Activated CD8-positive, alpha-beta memory T cell treated with anti-CD3 and anti-CD28 coated beads, Interleukin-2, amount 50 U/mL, for 1 hour (primary cell): ENCODE measurements at regions not wholly inside any gene's neighbourhood (a gene's known extent, or its start where the extent isn't known, plus 50 kb on each side); places are given as distances from the start of the nearest gene placed in this dataset.

ENCODE experiments used
- DNase-seq: peaks from one replicate; pipeline ENCODE4 v3.0.0-alpha.2; 2020; ENCODE audit errors: extremely low read depth

DNA sequence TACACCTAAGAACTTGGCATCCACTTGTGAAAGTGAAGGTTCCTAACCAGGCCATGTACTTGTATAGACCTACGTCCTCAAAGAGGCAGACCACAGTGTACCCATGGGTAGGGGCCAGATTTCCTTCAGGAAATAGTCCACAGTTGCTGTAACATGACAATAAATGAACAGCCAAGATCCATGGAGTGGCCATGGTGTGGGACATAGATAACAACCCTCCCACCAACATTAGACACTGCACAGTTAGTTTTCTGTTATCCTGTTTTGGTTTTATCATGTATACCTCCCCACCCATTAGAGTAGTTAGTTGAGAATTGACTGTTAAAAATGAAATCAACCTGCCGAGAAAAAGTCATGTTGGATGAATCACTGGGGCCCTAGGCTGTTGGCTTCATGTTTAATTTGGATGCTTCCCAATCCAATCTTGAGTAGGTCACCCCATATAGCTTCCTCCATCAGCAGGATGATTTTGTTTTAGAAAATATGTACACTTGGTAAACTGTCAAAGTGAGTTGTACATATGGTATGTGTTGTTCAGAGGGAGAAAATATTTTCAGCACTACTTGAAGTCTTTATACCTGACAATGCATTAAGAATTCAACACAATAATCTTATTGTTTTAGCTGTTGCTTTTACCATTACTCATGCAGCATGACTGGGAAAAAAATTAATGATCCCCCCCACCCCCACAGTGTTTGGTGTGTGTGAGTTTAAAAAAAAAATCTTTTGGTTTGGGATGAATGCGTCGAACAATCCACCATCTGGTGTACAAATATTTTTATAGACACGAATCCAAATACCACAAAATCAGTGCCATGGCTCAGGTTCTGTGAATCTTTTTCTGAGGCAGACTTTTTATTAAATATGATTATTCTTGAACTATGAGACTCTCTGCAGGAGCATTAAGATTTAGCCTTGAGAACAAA lies 88.3 kb upstream of the ARHGAP29 start:
- DNase-seq, result no peak

DNA sequence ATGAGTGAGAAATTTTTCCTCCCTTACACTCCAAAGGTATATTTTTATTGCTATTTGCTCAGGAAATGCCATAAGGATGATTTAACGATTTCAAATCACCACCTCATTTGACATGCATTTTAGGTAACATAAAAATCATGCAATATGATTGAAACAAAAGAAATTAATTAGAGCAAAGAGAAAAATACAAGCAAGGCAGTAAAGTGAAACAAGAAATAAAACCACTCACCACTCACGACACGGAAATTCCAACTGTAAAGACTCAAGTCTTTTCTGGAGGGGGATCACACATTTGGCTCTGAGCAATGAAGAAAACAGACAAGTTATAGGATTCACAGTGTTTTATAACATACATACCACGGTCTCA lies 86.8 kb upstream of the ARHGAP29 start:
- no peak for DNase-seq

GRCh38 chr1:94323311-94324177 lies 86.2 kb upstream of the ARHGAP29 start:
- DNase-seq, result no peak

DNA sequence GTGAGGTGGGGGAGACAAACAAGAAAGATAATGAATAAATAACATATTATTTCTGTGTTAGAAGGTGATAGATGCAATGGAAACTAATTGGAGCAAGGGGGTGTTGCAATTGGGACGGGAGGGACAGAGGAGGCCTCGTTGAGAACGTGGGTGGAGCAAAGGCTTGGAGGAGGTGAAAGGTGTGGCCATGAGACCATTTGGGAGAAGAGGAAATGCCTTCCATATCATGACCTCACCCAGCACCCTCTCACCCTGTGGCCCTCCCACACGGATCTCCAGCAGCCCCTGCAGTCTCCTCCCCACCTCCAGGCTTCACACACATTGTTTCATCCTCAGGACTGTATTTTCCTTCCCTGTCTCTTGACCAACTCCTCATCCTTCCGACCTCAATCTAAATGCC lies 85.3 kb upstream of the ARHGAP29 start:
- no peak for DNase-seq

GRCh38 chr1:94321662-94322061 lies 84.3 kb upstream of the ARHGAP29 start:
- no peak for DNase-seq

DNA sequence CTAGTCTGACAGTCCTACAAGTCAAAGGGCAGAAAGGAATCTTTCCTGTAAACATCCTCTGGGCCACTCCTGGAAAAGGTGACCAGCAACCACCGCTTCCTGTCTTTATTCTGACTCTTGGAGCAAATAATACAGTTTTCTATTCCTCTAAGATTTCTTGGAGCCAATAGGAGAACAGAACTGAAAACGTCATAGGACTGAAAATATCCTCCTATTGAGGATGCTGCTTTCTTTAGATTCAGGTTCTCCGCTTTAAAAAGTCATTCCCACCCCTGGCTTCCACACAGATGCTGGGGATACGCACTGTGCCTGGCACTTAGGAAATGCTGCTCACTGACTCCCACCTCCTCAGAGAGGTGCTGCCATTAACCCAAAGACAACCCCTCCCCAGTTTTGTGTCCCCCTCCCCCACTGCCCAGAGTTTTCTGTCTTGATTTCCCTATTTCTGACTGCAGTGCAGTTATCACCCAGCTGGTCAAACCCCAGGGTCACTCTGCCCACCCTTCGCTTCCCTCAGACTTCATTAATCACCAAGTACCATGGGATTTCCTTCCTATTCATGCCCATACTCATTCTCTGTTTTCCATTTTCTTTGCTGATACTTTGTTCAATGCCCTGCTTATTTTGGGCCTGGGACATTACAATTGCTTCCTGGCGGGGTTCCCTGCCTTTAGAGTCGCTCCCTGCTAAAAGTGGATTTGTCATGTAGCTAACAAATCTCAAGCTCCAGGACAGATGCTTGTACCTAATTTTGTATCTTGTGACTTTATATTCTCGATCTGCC lies 82.1 kb upstream of the ARHGAP29 start:
- DNase-seq, result no peak

DNA sequence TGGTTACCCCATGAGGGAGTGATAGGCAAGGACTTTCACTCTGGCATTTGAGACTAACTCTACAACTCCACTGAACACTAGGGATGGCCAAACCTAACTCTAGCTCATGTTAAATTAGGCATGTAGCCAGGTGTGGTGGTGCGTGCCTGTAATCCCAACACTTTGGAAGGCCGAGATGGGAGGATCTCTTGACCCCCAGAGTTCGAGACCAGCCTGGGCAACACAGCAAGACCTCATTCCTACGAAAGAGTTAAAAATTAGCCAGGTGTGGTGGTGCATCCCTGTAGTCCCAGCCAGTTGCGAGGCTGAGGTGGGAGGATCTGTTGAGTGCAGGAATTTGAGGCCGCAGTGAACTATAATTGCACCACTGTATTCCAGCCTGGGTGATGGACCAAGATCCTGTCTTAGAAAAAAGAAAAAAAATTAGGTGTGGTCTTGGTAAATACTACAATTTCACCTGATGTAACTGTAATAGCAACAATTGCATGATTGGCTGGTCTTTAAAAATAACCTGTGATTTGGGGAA lies 81.2 kb upstream of the ARHGAP29 start:
- DNase-seq, result no peak

DNA sequence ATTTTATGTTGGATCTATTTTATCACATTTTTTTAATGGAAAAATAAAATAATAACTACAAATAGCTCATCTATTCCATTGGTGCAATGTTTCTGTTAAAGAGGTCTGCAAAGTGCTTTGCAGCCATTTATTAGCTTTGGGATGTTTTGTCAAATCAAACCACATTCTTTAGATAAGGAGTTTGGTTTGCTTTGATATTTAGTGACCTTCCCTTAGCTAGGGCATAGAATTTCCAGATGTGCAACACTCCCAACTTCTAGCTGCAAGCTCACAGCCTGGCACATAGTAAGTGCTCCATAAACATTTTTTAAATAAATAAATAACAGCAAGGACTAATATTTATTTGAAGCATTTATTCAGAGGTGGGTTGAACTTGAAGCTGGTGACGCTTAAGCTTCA lies 80.4 kb upstream of the ARHGAP29 start:
- no peak for DNase-seq

- DNase-seq, result no peak
These were observed 79.7 kb upstream of the ARHGAP29 start for GRCh38 chr1:94316836-94317789.

- no peak for DNase-seq
These were observed 78.8 kb upstream of the ARHGAP29 start for GRCh38 chr1:94316183-94316582.

DNA sequence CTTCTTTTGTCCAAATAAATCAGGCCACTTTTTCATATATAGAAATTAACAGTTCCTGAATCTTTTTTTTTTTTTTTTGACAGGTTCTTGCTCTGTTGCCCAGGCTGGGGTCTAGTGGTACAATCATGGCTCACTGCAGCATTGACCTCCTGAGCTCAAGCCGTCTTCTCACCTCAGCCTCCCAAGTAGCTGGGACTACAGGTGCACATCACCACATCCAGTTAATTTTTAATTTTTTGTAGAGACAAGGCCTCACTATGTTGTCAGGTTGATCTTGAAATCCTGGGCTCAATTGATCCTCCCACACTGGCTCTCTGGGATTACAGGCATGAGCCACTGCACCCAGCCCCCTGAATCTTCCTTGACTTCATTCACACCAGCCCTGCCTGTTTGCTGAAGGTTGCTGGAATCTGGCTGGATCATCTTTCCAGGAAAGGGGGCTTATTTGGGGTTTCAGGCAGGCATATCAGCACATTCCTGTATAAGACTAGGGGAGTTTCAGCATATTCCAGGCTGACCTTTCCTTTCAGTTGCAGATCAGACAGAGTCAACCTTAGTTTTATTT lies 78.2 kb upstream of the ARHGAP29 start:
- DNase-seq, result no peak

- no peak for DNase-seq
These were observed 77.0 kb upstream of the ARHGAP29 start for GRCh38 chr1:94314222-94314858.

DNA sequence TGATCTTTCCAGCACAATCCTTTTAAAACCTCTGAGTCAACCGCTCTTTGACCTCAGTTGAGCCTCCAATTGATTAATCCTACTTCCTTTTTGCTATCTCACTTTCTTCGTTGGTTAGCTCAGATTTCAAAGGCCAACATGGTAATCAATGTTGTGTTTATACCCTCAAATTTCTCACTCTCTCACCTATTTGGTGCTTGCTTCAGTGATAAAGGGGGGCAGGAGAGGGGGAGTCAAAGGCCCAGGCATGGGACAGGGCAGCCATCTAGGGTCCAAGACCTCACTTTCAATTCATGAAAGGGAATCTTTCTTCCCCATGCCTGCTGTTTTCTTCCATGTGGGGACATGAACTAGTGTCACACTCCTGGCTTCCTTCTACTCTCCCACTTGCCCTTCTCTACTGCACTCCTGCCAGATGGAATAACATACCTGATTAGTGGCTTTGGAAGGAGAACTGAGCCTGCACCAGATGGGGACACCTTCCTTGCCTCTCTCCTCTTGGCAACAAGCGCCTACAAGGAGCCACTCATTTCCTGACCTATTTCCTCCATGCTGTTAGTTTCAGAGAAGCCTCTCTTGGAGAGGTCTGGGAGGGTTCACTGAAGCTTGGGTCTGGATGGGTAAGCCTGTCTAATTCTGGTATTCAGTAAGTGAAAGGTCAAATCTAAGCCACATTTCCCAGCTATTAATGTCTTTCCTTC lies 73.3 kb upstream of the ARHGAP29 start:
- DNase-seq, result no peak

DNA sequence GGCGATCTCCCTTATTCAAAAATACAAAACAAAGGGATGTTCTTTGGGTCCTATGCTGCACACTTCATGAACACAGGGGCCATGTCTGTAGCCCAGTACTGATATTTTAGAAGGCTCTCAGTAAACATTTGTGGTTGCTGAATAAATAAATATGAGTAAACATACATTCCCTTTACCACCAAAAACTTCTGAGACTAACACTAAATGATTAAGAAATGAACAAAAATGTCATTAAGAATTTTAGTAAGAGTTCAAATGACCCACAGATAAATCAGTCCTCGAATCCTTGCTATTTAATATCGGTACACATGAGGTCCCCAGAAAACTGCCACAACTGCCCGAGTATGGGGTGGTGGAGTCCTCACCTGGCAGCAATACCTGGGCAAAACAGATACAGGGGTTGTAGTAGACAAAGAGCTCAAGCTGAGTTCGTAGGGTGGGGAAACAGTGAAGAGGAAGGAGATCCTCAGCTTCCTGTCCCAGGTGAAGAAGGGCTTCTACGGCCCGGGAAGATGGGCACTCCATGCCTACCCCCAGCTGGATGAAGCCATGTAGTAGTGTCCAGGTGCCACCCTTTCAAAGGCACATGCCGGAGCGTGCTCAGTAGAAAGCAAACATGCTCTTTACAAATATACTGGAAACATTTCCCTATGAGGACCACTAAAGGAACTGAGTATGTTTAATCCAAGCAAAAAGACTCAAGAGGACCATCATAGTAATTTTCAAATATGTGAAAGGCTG lies 72.6 kb upstream of the ARHGAP29 start:
- DNase-seq, result no peak

GRCh38 chr1:94309216-94309615 lies 71.8 kb upstream of the ARHGAP29 start:
- no peak for DNase-seq

- DNase-seq, result no peak
These were observed 69.1 kb upstream of the ARHGAP29 start for GRCh38 chr1:94306521-94306920.

DNA sequence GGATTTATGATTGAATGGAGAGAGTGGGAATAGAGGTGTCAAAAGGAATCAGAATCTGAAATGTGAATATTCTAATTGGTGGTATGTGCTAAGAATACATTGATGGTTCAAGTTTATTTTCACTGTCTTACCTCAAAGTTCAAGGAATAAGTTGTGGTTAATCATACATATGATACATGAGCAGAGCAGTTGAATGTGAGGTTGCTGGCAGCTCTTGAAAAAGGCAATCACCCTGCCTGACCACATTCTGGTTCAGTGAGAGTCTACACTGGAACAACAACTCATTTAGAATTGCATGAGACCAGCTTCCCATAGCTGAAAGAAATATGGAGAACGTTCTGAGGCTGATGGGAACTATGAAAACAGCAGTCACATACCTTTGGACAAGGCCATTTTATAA lies 68.3 kb upstream of the ARHGAP29 start:
- no peak for DNase-seq

- DNase-seq, result no peak
These were observed 67.2 kb upstream of the ARHGAP29 start for GRCh38 chr1:94304553-94304952.

DNA sequence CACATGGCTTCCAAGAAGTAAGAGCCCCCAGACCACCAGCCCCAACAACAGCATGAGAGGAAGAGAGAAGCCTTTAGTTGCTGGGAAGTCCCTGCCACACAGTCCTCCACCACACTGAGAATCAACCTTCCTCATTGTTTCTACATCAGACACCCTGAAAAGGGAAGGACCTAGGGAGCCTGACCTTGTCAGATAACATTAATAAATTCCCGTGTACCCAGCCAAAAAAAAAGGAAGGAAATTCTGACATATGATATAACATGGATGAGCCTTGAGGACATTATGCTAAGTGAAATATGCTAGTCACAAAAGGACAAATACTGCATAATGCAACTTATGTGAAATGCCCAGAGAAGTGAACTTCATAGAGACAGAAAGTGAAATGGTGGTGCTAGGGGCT lies 65.6 kb upstream of the ARHGAP29 start:
- no peak for DNase-seq
